Midbrain (tissue), 1 donor: ENCODE measurements at regions not wholly inside any gene's neighbourhood (a gene's known extent, or its start where the extent isn't known, plus 50 kb on each side); places are given as distances from the start of the nearest gene placed in this dataset.
"Not testable (repeated sequence)": the region's sequence is repeated elsewhere in the genome, so short reads cannot be mapped to it uniquely, and the experiment has no call there.

ENCODE experiments used
- DNase-seq: peaks from one replicate; lab custom pipeline; 2025; lab: John Stamatoyannopoulos, UW

DNA sequence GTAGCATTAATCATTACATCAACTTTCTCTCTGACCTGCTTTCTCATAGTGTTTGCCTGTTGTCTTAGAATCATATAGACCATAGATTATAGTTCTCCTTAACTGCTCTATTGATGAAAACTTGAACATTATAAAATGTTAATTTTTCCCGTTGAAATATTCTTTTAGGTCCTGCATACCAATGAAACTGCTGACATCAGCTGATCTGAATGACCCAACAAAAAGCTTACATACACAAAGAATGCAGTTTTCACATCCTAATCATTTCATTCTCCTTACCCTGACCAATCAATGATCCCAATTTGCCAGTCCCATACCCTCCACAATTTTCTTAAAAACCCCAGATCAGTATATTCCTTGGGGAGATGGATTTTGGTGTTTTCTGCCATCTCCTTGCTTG lies 302.9 kb upstream of the MBL2 start:
- no peak for DNase-seq

DNA sequence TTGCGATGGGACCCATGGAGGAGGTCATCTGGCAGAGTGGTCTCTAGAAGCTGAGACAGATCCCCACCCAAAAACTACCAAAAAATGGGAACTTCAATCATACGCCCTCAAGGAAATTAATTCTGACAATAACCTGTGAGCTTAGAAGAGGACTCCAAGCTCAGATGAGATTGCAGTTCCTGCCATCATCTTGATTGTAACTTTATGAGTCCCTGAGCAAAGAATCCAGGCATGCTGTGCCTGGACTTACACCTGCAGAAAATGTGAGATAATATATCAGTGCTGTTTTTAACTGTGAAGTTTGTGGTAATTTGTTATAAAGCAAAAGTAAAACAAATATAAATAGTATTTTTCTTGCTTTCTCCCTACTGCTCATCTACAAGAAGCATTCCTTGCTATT lies 299.6 kb upstream of the MBL2 start:
- no peak for DNase-seq

- no peak for DNase-seq
Measured at GRCh38 chr10:53071505-53072125, 299.0 kb upstream of the MBL2 start.

DNA sequence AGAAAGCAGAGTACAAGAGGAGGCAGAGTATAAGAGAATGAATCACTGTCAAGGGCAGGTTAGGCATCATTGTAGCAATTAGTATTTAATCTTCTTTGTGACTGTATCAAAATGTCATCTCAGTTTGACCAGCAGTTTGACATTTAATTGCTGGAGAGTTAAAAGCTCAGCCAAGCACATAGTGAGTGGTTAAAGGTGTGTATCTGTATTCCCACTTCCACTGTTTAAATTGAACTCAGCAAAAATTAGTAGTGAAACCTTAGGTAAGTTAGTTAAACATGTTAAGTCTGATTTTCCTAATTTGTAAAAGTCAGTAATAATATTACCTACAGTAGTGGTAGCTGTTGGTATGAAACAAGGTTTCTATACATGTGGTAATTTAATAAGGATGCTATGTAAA lies 296.4 kb upstream of the MBL2 start:
- DNase-seq = no peak

DNA sequence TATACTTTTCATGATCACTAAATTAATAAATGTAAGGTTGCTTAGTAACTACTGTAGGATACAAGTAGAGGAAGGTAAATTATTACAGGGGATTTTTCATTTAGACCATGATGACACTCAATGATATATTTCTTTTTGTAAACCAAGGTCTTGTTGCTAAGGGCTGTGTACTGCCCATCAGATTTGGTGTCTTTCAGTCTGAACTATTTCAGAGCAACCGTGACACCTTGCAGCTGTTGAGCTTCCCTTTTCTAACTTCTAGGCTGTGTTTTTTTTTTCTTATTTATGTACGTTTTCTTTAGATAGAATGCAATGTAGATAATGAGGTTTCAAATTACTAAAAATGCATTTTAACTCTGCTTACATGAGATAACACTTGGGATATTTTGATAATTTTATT lies 292.0 kb upstream of the MBL2 start:
- no peak for DNase-seq

- DNase-seq = no peak
Measured at GRCh38 chr10:53063805-53064204, 291.2 kb upstream of the MBL2 start.

GRCh38 chr10:53052521-53053164 lies 280.1 kb upstream of the MBL2 start:
- no peak for DNase-seq

GRCh38 chr10:53045315-53045714 lies 272.7 kb upstream of the MBL2 start:
- DNase-seq = no peak

DNA sequence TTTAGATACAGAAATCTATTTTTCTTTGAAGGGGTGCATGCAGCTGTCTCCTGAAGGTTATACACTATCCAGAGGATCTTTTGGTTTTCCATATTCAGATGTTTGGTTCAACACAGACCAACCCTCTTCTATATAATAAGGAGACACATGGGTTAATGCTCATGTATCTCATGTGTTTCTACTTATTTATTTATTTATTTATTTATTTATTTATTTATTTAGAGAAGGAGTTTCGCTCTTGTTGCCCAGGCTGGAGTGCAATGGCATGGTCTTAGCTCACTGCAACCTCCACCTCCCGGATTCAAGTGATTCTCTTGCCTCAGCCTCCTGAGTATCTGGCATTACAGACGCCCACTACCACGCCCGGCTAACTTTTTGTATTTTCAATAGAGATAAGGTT lies 263.2 kb upstream of the MBL2 start:
- not testable (repeated sequence) for DNase-seq

GRCh38 chr10:53033396-53033795 lies 260.8 kb upstream of the MBL2 start:
- no peak for DNase-seq

GRCh38 chr10:53029872-53030849 lies 257.6 kb upstream of the MBL2 start:
- not testable (repeated sequence) for DNase-seq

GRCh38 chr10:53029449-53029848 lies 256.9 kb upstream of the MBL2 start:
- no peak for DNase-seq

- not testable (repeated sequence) for DNase-seq
Measured at GRCh38 chr10:53025765-53026164, 253.2 kb upstream of the MBL2 start.

- DNase-seq = no peak
Measured at GRCh38 chr10:53025172-53025711, 252.7 kb upstream of the MBL2 start.

DNA sequence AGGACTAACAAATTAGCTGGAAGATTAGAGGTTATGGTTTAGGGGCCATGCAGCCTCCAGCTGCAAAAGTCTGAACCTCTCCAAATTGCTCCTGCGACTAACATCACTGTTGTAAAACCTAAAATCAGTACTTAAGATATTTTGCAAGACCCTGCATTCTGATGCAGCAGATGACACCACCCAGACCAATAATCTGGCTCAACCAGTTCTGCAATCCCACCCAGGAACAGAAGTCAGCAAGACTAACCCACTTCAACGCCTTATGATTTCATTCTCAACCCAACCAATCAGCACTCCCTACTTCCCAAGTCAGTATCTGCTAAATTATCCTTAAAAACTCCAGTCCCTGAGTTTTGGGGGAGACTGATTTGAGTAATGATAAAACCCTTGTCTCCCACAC lies 250.8 kb upstream of the MBL2 start:
- DNase-seq = no peak

DNA sequence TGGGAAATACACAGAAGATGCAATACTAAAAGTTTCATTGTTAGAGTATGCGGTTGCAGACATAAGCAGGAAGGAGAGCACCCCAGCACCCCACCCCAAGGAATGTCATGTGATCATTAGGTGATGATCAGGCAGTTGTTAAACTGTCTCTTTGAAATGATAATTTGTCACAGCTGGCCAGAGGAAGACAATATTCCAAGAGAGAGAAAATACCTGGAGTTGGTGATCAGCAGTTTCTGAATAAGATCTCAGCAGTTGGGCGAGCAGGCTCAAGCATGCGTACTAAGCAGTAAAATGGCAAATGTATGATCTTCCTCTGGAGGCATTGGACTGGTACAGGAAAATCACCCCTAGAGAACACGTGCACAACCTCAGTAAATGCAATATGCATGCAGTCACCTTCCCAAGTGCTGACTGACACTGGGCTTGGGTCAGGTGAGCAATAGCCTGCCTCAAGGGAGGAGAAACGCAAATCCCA lies 250.1 kb upstream of the MBL2 start:
- DNase-seq = no peak

GRCh38 chr10:53013201-53013810 lies 240.7 kb upstream of the MBL2 start:
- DNase-seq = no peak

GRCh38 chr10:53009961-53010907 lies 237.7 kb upstream of the MBL2 start:
- no peak for DNase-seq

- no peak for DNase-seq
Measured at GRCh38 chr10:53007527-53007842, 234.9 kb upstream of the MBL2 start.

DNA sequence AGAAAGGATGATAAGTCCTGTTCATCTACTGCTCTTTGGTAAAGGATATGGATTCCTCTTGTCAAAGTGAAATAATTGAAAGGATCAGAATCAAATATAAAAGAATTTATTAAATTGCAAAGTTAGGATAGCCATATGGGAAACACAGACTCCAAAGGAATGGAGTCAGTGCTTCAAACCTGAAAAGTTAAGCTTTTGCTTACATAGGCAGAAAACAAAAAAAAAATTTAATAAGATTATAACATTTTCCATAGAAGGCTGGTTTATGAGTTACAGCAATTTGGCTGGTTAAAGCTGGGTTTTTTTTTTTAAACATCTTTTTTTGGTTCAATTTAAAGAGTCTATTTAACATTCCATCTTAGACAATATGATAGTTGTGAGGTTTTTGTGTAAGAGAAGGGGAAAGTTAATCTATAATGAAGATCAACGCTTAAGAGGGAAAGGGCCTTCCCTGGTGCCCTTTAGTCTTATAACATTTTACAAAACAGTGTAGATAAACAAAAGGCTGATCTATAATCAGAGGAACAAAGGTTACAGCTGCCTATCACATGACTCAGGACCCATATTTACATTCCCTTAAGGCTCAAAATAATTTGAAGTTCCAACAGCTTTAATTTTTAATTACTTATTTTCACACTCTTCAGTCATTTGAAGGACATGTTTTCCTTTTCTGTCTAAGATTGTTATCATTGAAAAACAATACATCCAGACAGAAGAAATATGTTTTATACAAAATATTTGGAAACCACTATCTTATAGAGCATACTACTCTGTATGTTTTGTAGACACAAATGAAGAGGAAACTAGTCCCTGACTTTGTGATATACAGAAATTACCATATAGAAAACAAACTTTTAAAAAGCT lies 234.3 kb upstream of the MBL2 start:
- DNase-seq = no peak
